Activated T-helper 2 cell treated with anti-CD3 and anti-CD28 coated beads, Interferon-gamma antibody, Interleukin-2, Interleukin-4, amounts not matched to agents 10 μg/mL and 5 μg/mL and 100 μg/mL, durations not matched to agents 14 hours and 24 hours and 36 hours (primary cell): ENCODE measurements at regions not wholly inside any gene's neighbourhood (a gene's known extent, or its start where the extent isn't known, plus 50 kb on each side); places are given as distances from the start of the nearest gene placed in this dataset.

Experiments used
- DNase-seq: peaks from one replicate; pipeline ENCODE4 v3.0.0; 2021; ENCODE audit warnings: low spot score
- H3K27ac Mint-ChIP-seq: one replicate; pipeline ENCODE4 v1.8.0; 2021; ENCODE audit warnings: mixed read lengths
- H3K27me3 Mint-ChIP-seq: one replicate; pipeline ENCODE4 v1.8.0; 2021; ENCODE audit warnings: low read depth, mixed read lengths
- H3K36me3 Mint-ChIP-seq: one replicate; pipeline ENCODE4 v1.8.0; 2021; ENCODE audit warnings: low read depth, mixed read lengths
- H3K4me1 Mint-ChIP-seq: one replicate; pipeline ENCODE4 v1.8.0; 2021; ENCODE audit warnings: low read depth, mixed read lengths
- H3K4me3 Mint-ChIP-seq: one replicate; pipeline ENCODE4 v1.8.0; 2021; ENCODE audit warnings: low read depth, mild to moderate bottlenecking, moderate library complexity, mixed read lengths
- H3K9me3 Mint-ChIP-seq: one replicate; pipeline ENCODE4 v1.8.0; 2021; ENCODE audit warnings: mixed read lengths
- intact Hi-C: fragments of 100-400 bp; cut with micrococcal nuclease; formaldehyde crosslinking; loops from one replicate; pipeline ENCODE4 v1.15.1; 2023

DNA sequence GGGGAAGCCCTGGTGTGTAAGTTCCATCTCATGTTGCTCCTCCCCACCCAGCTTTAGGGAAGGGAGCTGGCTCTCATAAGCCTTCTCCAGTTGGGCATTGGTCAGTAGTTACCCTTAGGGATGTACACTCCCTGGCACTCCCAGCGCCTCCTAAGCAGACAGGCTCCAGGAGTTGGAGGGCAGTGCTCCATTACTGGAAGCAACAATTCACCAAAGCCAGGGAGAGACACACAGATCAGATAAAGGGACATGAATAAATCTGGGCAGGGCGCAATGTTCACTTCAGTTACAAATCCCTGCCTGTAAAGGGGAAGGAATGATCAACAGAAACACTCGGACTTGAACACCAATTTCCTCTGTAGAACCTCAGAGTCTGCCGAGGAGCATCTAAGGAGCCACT, 169.1 kb upstream of the CTNNB1 start:
- H3K36me3 Mint-ChIP-seq: no peaks in the 10 kb centered on the region
- H3K4me3 Mint-ChIP-seq: no peak overlapping the region
- H3K27ac Mint-ChIP-seq: no peak overlapping the region
- H3K27me3 Mint-ChIP-seq: peaks cover 6% of the 10 kb centered on the region
- intact Hi-C loops: no loop called here
- H3K9me3 Mint-ChIP-seq: no peaks in the 10 kb centered on the region
- H3K4me1 Mint-ChIP-seq: peaks cover 4% of the 10 kb centered on the region
- no peak for DNase-seq

DNA sequence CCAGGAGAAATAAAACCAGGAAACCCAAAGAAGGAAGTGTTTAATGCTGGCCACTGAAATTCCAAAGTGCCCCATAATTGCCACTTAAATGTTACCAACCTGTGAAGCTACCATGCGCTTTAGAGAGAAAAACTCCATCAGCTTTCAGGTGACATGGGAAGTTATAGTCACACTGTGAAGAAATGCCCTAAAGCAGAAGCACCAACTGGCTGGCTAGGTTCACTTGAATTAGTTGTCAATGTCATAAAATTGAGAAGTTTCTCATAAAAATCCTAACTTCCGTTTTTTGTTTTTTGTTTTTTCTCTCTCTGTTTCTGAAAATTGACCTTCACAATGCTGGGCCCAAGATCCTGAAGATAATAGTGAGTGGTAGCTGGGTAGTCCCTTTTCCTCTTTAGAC, 167.9 kb upstream of the CTNNB1 start:
- H3K27ac Mint-ChIP-seq: no peak overlapping the region
- intact Hi-C loops: no loop called here
- peaks cover 4% of the 10 kb centered on the region for H3K4me1 Mint-ChIP-seq
- H3K4me3 Mint-ChIP-seq: no peak overlapping the region
- no peak for DNase-seq
- no peaks in the 10 kb centered on the region for H3K36me3 Mint-ChIP-seq
- H3K27me3 Mint-ChIP-seq: peaks cover 6% of the 10 kb centered on the region
- H3K9me3 Mint-ChIP-seq: no peaks in the 10 kb centered on the region

DNA sequence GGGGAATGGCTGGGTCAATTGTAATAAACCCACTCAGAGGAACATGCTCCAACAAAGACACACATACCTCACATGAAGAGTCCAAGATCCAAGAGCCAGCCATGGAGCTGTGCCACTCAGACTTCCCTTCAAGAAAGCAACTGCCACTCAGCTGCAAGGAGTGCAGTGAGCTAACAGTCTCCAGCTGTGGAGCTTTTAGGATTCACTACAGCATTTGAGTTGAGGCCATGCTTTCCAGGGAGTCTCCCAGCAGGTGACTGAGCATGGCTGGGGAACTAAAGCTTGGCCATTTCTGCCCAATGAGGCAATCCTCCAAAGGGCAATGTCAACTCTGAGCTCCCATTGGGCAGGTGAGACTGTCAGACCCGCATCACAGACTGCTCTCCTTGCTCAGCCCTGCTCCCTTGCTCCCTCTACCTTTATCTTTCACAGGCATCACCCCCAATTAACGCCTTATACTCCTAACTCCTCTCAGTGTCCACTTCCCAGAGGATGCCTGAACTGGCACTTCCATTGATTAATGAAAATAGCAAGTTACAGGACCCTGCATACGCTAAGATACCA, 165.3 kb upstream of the CTNNB1 start:
- Mint-ChIP-seq H3K36me3 (no peaks in the 10 kb centered on the region), H3K27ac (no peak overlapping the region), H3K4me3 (no peak overlapping the region), H3K9me3 (no peaks in the 10 kb centered on the region), H3K27me3 (peaks cover 8% of the 10 kb centered on the region), H3K4me1 (peaks cover 4% of the 10 kb centered on the region)
- no peak for DNase-seq
- intact Hi-C loops: no loop called here

DNA sequence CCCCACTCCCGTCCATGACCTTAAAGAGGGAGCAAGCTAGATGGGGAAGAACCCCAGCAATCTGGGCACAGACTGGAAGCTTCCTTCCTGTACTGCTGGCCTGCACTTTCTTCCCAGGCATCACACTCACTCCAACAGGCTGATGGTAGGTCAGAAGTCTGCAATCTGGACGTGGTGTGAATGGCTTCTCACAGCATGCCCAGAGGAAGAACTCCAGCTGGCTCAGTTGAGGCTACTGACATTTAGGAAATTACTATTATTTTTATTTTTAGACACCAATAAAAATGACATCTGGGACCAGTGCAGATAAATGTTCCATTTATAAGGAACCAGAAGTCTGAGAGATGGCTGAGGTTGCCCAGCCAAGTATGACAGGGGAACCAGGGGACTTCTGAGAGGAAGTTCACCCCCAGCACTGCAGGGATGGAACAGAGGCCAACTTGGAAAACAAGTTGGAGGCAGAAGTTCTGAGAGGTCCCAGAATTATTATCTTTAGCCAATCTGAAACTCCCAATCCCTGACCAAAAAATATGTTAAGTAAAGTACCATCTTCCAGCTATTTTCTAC, 163.8 kb upstream of the CTNNB1 start:
- Mint-ChIP-seq H3K36me3 (no peaks in the 10 kb centered on the region), H3K27ac (no peak overlapping the region), H3K4me3 (no peak overlapping the region), H3K4me1 (peaks cover 4% of the 10 kb centered on the region), H3K9me3 (no peaks in the 10 kb centered on the region), H3K27me3 (peaks cover 9% of the 10 kb centered on the region)
- no peak for DNase-seq
- intact Hi-C loops: no loop called here

DNA sequence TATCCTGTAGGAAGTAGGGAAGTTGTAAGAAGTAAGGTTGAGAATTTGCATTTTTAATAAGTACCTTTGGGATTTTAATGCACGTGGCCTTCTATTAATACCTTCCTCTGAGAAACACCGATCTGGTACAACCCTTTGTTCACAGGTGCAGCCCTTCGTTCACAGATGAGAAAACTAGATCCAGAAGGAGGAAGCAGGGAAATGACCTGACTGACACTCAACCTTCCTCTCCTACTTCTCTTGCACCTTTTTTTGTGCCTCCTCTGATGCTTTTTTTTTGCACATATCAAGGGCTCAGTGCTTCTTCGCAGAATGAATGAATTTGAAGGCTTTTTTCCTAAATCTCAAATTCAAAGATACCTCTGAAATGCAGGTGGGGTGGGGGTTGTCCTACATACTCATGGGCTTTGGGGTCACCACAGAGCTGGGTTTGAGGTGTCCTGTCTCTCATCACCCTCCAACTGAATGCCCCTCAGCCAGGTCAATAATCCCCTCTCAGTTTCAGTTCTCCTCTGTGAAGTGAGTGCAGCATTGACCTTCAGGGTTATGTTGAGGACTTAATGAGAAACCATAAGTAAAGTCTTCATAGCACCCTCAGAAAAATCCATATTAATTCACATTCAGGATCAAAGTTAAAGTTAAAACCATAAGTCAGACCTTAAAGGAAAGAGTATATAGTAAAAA, 161.5 kb upstream of the CTNNB1 start:
- Mint-ChIP-seq H3K27ac (no peak overlapping the region), H3K9me3 (no peaks in the 10 kb centered on the region), H3K36me3 (no peaks in the 10 kb centered on the region), H3K4me3 (no peak overlapping the region), H3K27me3 (peaks cover 7% of the 10 kb centered on the region), H3K4me1 (no peaks in the 10 kb centered on the region)
- intact Hi-C loops: no loop called here
- no peak for DNase-seq

DNA sequence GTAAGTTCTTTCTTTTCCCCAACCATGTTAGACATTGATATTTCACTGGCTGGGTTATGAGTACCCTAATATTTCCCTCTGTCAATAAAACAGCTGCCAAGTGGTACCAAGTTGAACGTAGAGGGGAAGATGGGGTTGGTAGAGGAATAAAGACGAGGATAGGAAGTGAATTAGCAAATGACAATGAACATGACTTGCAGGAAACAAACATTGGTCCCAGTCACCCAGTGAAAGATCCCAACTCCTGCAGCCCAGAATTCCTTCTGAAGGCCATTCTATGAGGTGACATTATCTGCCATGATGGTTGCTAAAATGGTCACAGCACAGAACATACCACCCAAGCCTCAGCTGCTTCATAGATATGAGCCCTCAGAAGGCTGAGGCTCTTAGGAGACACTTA, 159.0 kb upstream of the CTNNB1 start:
- Mint-ChIP-seq H3K36me3 (no peaks in the 10 kb centered on the region), H3K4me3 (no peak overlapping the region), H3K4me1 (no peaks in the 10 kb centered on the region), H3K27ac (no peak overlapping the region), H3K9me3 (no peaks in the 10 kb centered on the region), H3K27me3 (peaks cover 9% of the 10 kb centered on the region)
- no peak for DNase-seq
- intact Hi-C loops: no loop called here

DNA sequence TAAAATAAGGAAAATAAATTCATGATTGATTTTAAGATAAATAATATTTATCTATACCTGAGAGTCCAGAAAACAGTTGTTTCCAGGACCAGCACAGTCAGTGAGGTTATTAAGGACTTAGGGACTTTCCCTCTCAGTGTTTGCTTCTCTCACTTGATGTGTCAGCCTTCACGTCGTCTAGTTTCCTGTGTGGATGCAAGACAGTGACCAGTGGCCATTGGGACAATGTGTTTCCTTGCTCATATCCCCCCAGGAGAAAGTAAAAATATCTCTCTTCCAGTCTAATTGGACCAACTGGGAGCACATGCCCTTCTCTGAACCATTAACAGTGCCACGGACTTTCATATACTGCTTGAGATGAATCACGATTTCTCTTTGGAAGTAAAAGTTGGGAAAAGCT, 157.8 kb upstream of the CTNNB1 start:
- Mint-ChIP-seq H3K9me3 (no peaks in the 10 kb centered on the region), H3K4me3 (no peak overlapping the region), H3K27me3 (peaks cover 10% of the 10 kb centered on the region), H3K27ac (no peak overlapping the region), H3K36me3 (no peaks in the 10 kb centered on the region), H3K4me1 (no peaks in the 10 kb centered on the region)
- intact Hi-C loops: no loop called here
- DNase-seq: no peak

DNA sequence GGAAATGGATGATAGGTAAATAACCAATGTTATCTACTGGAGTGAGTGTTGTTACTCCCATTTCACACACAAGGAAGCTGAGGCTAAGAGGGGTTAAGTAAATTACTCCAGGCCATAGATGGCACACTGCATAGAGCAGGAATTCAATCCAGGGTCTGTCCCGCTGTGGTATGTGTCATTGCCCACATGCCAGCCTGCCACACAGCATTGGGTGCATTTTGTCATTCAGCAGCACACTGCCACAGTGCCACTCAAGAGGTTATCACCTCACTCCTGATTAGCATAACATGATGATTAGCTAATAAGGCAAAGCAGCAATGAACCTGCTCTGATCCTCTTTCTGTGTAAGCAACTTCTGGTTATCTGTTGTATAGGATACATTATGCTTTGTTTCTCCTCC, 157.4 kb upstream of the CTNNB1 start:
- Mint-ChIP-seq H3K4me1 (no peaks in the 10 kb centered on the region), H3K36me3 (no peaks in the 10 kb centered on the region), H3K27ac (no peak overlapping the region), H3K4me3 (no peak overlapping the region), H3K27me3 (peaks cover 12% of the 10 kb centered on the region), H3K9me3 (no peaks in the 10 kb centered on the region)
- intact Hi-C loops: no loop called here
- DNase-seq: no peak

DNA sequence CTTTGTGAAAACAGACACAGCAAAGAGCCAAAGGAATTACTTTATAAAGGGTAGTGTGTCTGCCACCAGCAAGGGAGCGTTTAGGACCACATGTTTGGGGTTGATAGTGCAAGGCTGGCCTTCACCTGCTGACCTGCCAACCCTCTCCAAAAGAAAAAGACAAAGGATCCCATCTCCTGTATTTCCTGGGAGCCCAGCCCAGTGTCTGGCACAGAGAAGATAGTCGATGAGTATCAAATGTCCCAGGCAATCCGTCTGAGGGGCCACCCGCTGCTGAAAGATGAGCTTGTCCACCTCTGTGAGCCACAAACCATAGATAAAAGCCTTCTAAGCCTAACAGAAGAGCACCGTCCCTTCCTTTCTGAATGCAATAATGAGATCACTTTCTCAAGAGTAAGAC, 154.8 kb upstream of the CTNNB1 start:
- Mint-ChIP-seq H3K36me3 (no peaks in the 10 kb centered on the region), H3K27ac (no peak overlapping the region), H3K4me3 (no peak overlapping the region), H3K9me3 (peaks cover 8% of the 10 kb centered on the region), H3K4me1 (no peaks in the 10 kb centered on the region), H3K27me3 (peaks cover 16% of the 10 kb centered on the region)
- intact Hi-C loops: no loop called here
- no peak for DNase-seq

DNA sequence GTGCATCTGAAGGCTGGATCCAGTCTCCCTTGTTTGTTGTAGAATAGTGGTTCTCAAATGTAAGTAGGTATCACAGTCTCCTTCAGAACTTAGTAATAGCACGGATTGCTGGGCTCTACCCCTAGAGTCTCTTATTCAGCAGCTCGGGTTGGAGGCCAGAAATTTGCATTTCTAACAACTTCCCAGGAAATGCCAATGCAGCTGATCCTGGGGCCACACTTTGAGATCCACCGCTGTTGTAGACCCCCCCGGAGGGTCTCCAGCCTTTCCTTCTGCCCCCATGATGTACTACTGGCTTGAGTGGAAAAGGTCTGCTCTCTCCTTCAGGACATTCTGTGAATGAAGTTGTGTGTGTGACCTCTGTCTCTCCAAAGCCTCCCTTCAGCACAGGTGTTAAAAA, 153.8 kb upstream of the CTNNB1 start:
- H3K4me1 Mint-ChIP-seq: no peaks in the 10 kb centered on the region
- peaks cover 12% of the 10 kb centered on the region for H3K9me3 Mint-ChIP-seq
- no peaks in the 10 kb centered on the region for H3K36me3 Mint-ChIP-seq
- H3K27ac Mint-ChIP-seq: no peak overlapping the region
- no peak overlapping the region for H3K4me3 Mint-ChIP-seq
- intact Hi-C loops: no loop called here
- peaks cover 14% of the 10 kb centered on the region for H3K27me3 Mint-ChIP-seq
- DNase-seq: no peak

DNA sequence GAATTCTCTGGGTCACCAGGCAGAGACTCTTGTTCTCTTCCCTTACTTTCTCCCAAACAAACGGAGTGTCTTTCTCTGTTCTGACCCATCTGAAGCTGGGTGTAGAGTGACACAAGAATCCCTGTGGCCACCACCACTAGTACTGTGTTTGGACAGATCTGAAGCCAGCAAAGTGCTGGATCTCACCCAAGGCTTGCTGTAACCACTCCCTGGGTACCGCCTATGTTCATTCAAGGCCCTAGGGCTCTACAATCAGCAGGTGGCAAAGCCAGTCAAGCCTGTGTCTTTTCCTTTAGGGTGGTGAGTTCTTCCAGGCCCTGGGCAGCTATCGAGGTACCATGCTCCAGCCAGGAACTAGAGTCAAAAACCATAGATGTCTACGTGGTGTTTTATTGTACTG, 149.2 kb upstream of the CTNNB1 start:
- Mint-ChIP-seq H3K9me3 (peaks cover 12% of the 10 kb centered on the region), H3K36me3 (no peaks in the 10 kb centered on the region), H3K4me3 (no peak overlapping the region), H3K4me1 (peaks cover 2% of the 10 kb centered on the region), H3K27me3 (peaks cover 10% of the 10 kb centered on the region), H3K27ac (no peak overlapping the region)
- intact Hi-C loops: no loop called here
- no peak for DNase-seq

DNA sequence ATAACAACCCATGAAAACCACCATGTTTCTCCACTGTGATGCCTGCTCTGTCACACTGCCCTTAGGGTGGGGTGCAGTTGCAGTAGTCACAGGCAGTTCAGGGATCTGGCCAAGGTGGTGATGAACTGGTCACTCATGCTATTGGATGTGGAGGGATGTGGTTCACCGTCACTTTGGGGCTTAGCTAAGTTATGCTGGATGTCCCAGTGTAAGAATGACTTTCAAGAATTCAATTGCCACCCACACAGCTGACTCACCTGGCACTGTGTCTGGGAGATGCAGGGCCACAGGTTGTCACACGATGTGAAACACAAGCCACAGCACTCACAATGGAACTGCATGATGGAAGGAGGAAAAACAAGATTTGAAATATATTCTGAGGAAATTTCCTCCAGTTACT, 146.1 kb upstream of the CTNNB1 start:
- intact Hi-C loops: no loop called here
- Mint-ChIP-seq H3K9me3 (peaks cover 4% of the 10 kb centered on the region), H3K4me1 (peaks cover 2% of the 10 kb centered on the region), H3K4me3 (no peak overlapping the region), H3K36me3 (no peaks in the 10 kb centered on the region), H3K27me3 (no peaks in the 10 kb centered on the region), H3K27ac (no peak overlapping the region)
- DNase-seq: no peak

DNA sequence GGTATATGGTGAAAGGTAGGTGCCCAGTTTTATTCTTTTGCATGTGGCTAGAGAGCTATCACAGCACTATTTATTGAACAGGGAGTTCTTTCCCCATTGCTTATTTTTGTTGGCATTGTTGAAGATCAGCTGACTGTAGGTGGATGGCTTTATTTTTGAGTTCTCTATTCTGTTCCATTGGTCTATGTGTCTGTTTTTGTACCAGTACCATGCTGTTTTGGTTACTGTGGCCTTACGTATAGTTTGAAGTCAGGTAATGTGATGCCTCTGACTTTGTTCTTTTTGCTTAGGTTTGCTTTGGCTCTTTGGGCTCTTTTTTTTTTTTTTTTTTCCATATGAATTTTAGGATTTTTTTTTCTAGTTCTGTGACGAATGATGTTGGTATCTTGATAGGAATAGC, 139.2 kb upstream of the CTNNB1 start:
- intact Hi-C loops: no loop called here
- Mint-ChIP-seq H3K27me3 (peaks cover 8% of the 10 kb centered on the region), H3K4me1 (peaks cover 3% of the 10 kb centered on the region)

More for the DNA sequence above, 139.2 kb upstream of the CTNNB1 start:
- Mint-ChIP-seq H3K36me3 (no peaks in the 10 kb centered on the region), H3K4me3 (no peak overlapping the region), H3K9me3 (no peaks in the 10 kb centered on the region), H3K27ac (no peak overlapping the region)
- DNase-seq: no peak
